GM10266 (cell line): ENCODE measurements at regions not wholly inside any gene's neighbourhood (a gene's known extent, or its start where the extent isn't known, plus 50 kb on each side); places are given as distances from the start of the nearest gene placed in this dataset.

ENCODE experiments used
- DNase-seq: peaks from one replicate; pipeline ENCODE4 v3.0.0; 2012; ENCODE audit errors: extremely low spot score
- CTCF ChIP-seq: IDR thresholded peaks from 2 replicates; pipeline ENCODE4 v1.5.1; 2012; ENCODE audit warnings: mild to moderate bottlenecking, low read depth; ENCODE audit not compliant: control insufficient read depth, insufficient read depth; ENCODE audit errors: missing control alignments

GRCh38 chr5:164439799-164440198 lies 934.4 kb downstream of the MAT2B start:
- TF ChIP-seq CTCF: no peak
- no peak for DNase-seq

- no peak for TF ChIP-seq CTCF
- no peak for DNase-seq
Measured at GRCh38 chr5:164449460-164449859, 944.0 kb downstream of the MAT2B start.

GRCh38 chr5:164466033-164466432 lies 960.6 kb downstream of the MAT2B start:
- no peak for TF ChIP-seq CTCF
- DNase-seq: no peak

- DNase-seq: no peak
- no peak for TF ChIP-seq CTCF
Measured at GRCh38 chr5:164470312-164470711, 964.9 kb downstream of the MAT2B start.

- no peak for TF ChIP-seq CTCF
Measured at GRCh38 chr5:164472165-164472564, 966.7 kb downstream of the MAT2B start.

GRCh38 chr5:164475339-164475977 lies 970.0 kb downstream of the MAT2B start:
- peak; percentile 32 for TF ChIP-seq CTCF
- no peak for DNase-seq

More at GRCh38 chr5:164472165-164472564, 966.7 kb downstream of the MAT2B start:
- DNase-seq: no peak

GRCh38 chr5:164481270-164481669 lies 975.9 kb downstream of the MAT2B start:
- no peak for DNase-seq
- no peak for TF ChIP-seq CTCF
